ENCODE measurements at regions not wholly inside any gene's neighbourhood (a gene's known extent, or its start where the extent isn't known, plus 50 kb on each side); places are given as distances from the start of the nearest gene placed in this dataset.

- Histone ChIP-seq H3K9me3 (ENCODE audit: control extremely low read depth in 1 of 3, control insufficient read depth in 2 of 3, insufficient read depth in 1 of 3, low read length in 2 of 3) (peaks cover 0 to 9% (median 0%) of the 10 kb centered on the region in 3 donors), H3K79me2 (ENCODE audit: control insufficient read depth, insufficient read depth, low read length) (no peaks in the 10 kb centered on the region), H3K36me3 (replicated peaks in 1 of 2; ENCODE audit: control extremely low read depth in 1 of 2, control insufficient read depth in 1 of 2, extremely low read depth in 1 of 2, insufficient read depth in 2 of 2, low read length in 1 of 2) (no peaks in the 10 kb centered on the region), H3K27ac (ENCODE audit: low read length in 2 of 2) (no peak overlapping the region), H2AFZ (ENCODE audit: insufficient read depth, low read depth, low read length, poor library complexity, severe bottlenecking) (no peak overlapping the region), H3K9ac (ENCODE audit: low read length) (no peak overlapping the region), H4K20me1 (ENCODE audit: control insufficient read depth, insufficient read depth, low read length, poor library complexity, severe bottlenecking) (no peaks in the 10 kb centered on the region), H3K4me1 (ENCODE audit: control insufficient read depth in 2 of 2, insufficient read depth in 2 of 2, low read length in 2 of 2) (no peaks in the 10 kb centered on the region), H3K27me3 (replicated peaks in 1 of 4; ENCODE audit: control extremely low read depth in 1 of 4, control insufficient read depth in 3 of 4, insufficient read depth in 4 of 4, low read length in 3 of 4) (peaks cover 0 to 4% (median 0%) of the 10 kb centered on the region in 4 experiments), H3K4me2 (replicated peaks; ENCODE audit: low read depth, low read length, poor library complexity, severe bottlenecking) (no peak overlapping the region), H3K4me3 (ENCODE audit: control extremely low read depth in 1 of 5, extremely low read depth in 1 of 5, insufficient read depth in 1 of 5, low read depth in 2 of 5, low read length in 4 of 5) (no peak overlapping the region)
- TF ChIP-seq CTCF (IDR thresholded peaks at IDR 0.05) (no peak), EZH2 (IDR thresholded peaks at IDR 0.05; ENCODE audit: borderline replicate concordance, insufficient read depth, low read depth, low read length, poor library complexity, severe bottlenecking) (no peak)
- ChIA-PET POLR2A (no interaction called here), CTCF (no interaction called here)
- Mint-ChIP-seq H3K27ac (no peak overlapping the region), H3K4me3 (no peak overlapping the region), H3K9me3 (ENCODE audit: insufficient read depth) (peaks cover 5% of the 10 kb centered on the region), H3K27me3 (peaks cover 30% of the 10 kb centered on the region), H3K4me1 (no peaks in the 10 kb centered on the region)
- DNase-seq, result no peak
- intact Hi-C loops (cut with micrococcal nuclease), result no loop called here
- WGBS (ENCODE audit: insufficient coverage), result 85% methylated on average over 6 of the region's 6 CpGs
- ATAC-seq (ENCODE audit: low read depth), result no peak
Measured at GRCh38 chr2:88247531-88247930, 77.4 kb downstream of the THNSL2 start.

GRCh38 chr2:88245109-88245508, 75.0 kb downstream of the THNSL2 start:
- H3K27me3 ChIP-seq (replicated peaks in 1 of 4; ENCODE audit: control extremely low read depth in 1 of 4, control insufficient read depth in 3 of 4, insufficient read depth in 4 of 4, low read length in 3 of 4), result peaks cover 0 to 3% (median 0%) of the 10 kb centered on the region in 4 experiments
- no peaks in the 10 kb centered on the region for H4K20me1 ChIP-seq (ENCODE audit: control insufficient read depth, insufficient read depth, low read length, poor library complexity, severe bottlenecking)
- H3K9ac ChIP-seq (ENCODE audit: low read length), result no peak overlapping the region
- DNase-seq (no peak), ATAC-seq (ENCODE audit: low read depth) (no peak)
- TF ChIP-seq CTCF (IDR thresholded peaks at IDR 0.05) (no peak), EZH2 (IDR thresholded peaks at IDR 0.05; ENCODE audit: borderline replicate concordance, insufficient read depth, low read depth, low read length, poor library complexity, severe bottlenecking) (no peak)
- intact Hi-C loops (cut with micrococcal nuclease), result no loop called here
- CTCF ChIA-PET, result no interaction called here
- H3K27ac ChIP-seq (ENCODE audit: low read length in 2 of 2), result no peak overlapping the region
- Mint-ChIP-seq H3K4me3 (no peak overlapping the region), H3K4me1 (no peaks in the 10 kb centered on the region), H3K27ac (no peak overlapping the region), H3K9me3 (ENCODE audit: insufficient read depth) (peaks cover 5% of the 10 kb centered on the region), H3K27me3 (peaks cover 24% of the 10 kb centered on the region)
- H3K9me3 ChIP-seq (ENCODE audit: control extremely low read depth in 1 of 3, control insufficient read depth in 2 of 3, insufficient read depth in 1 of 3, low read length in 2 of 3), result peaks cover 0 to 6% (median 0%) of the 10 kb centered on the region in 3 donors
- POLR2A ChIA-PET, result no interaction called here
- no peak overlapping the region for H2AFZ ChIP-seq (ENCODE audit: insufficient read depth, low read depth, low read length, poor library complexity, severe bottlenecking)
- H3K4me2 ChIP-seq (replicated peaks; ENCODE audit: low read depth, low read length, poor library complexity, severe bottlenecking), result no peak overlapping the region
- H3K4me3 ChIP-seq (ENCODE audit: control extremely low read depth in 1 of 5, extremely low read depth in 1 of 5, insufficient read depth in 1 of 5, low read depth in 2 of 5, low read length in 4 of 5), result no peak overlapping the region
- WGBS (ENCODE audit: insufficient coverage), result 86% methylated on average over 1 of the region's 3 CpGs
- no peaks in the 10 kb centered on the region for H3K36me3 ChIP-seq (replicated peaks in 1 of 2; ENCODE audit: control extremely low read depth in 1 of 2, control insufficient read depth in 1 of 2, extremely low read depth in 1 of 2, insufficient read depth in 2 of 2, low read length in 1 of 2)
- H3K79me2 ChIP-seq (ENCODE audit: control insufficient read depth, insufficient read depth, low read length), result no peaks in the 10 kb centered on the region
- no peaks in the 10 kb centered on the region for H3K4me1 ChIP-seq (ENCODE audit: control insufficient read depth in 2 of 2, insufficient read depth in 2 of 2, low read length in 2 of 2)

Measured in B cell (primary cell).